ENCODE measurements at regions not wholly inside any gene's neighbourhood (a gene's known extent, or its start where the extent isn't known, plus 50 kb on each side); places are given as distances from the start of the nearest gene placed in this dataset.
A peak's percentile ranks its signal among the peaks of the same experiment; 100 is the strongest.

DNA sequence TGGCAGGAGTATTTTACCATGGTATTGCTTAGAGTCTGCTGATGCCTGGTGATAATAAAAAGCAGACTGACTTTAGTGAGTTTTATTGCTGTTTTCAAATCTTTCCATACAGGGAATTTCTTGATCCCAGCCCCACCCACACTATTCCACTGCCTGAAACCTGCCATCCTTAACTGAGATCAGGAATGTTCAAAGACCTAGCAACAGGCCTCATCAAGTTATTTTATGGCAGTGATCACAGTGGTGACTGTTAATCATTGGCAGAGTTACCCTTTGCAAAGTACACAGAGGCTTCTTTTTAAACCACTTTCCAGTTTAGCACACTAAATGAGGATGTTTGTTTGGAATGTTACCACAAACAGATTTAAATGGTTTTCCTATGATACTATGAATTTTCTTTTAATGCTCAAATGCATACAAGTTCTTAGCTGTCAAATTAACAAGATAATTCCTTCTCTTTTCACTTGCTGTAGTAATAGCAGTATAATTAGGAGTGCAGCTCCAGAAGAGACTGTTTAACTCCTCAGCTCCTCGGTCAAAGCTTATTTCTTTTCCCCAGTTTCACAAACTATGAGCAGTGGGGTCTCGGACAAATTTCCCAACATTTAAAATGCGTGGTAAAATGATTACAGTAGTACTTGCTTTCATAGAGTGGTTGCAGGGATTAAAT lies 69.9 kb upstream of the USP25 start:
- H3K4me1 ChIP-seq (ENCODE audit: control insufficient read depth, insufficient read depth, low read length): no peaks in the 10 kb centered on the region
- no peak overlapping the region for H3K4ac ChIP-seq (ENCODE audit: low read depth, low read length)
- no peak for DNase-seq
- no peaks in the 10 kb centered on the region for H3K79me1 ChIP-seq (ENCODE audit: low read depth in 1 of 2, low read length in 2 of 2)
- H3K23ac ChIP-seq (ENCODE audit: low read depth, low read length): no peak overlapping the region
- BruUV-seq (replicated peaks): no TSS peak
- H4K8ac ChIP-seq (ENCODE audit: low read depth in 2 of 2, low read length in 2 of 2): no peak overlapping the region
- no peak overlapping the region for H3K27ac ChIP-seq (ENCODE audit: insufficient read depth, low read length)
- no peak overlapping the region for H2BK5ac ChIP-seq (ENCODE audit: low read depth, low read length, poor library complexity, severe bottlenecking)
- no CpG with 5 or more reads among the region's 3 CpGs for WGBS, 2 experiments (ENCODE audit: extremely low coverage in 2 of 2, insufficient read length in 1 of 2)
- H4K5ac ChIP-seq (ENCODE audit: low read depth, low read length): no peak overlapping the region
- intact Hi-C loops (cut with micrococcal nuclease): no loop called here
- no peak overlapping the region for H3K14ac ChIP-seq (replicated peaks; ENCODE audit: low read depth, low read length)
- dilution Hi-C loops (cut with HindIII; ENCODE audit: low sequenced_read_pairs, unreplicated experiment): no loop called here
- peak; percentile 59 for ATAC-seq (ENCODE audit: low read depth)
- no peak overlapping the region for H3K9ac ChIP-seq (ENCODE audit: low read depth, low read length)
- H2BK20ac ChIP-seq (ENCODE audit: low read depth, low read length): no peak overlapping the region
- no peaks in the 10 kb centered on the region for H3K9me1 ChIP-seq (ENCODE audit: insufficient read depth, low read length)
- in situ Hi-C loops (cut with MboI; ENCODE audit: low sequenced_read_pairs): no loop called here
- H2AK9ac ChIP-seq (replicated peaks; ENCODE audit: low read depth, low read length, poor library complexity): no peak overlapping the region
- no peak overlapping the region for H2BK15ac ChIP-seq (ENCODE audit: low read depth, low read length)
- H4K91ac ChIP-seq (ENCODE audit: insufficient read depth, low read depth, low read length): no peak overlapping the region
- H3K36me3 ChIP-seq (ENCODE audit: control insufficient read depth, insufficient read depth, low read length): no peaks in the 10 kb centered on the region
- no peak overlapping the region for H2AFZ ChIP-seq (replicated peaks; ENCODE audit: low read length, poor library complexity)
- POLR2A ChIA-PET (ENCODE audit: unreplicated experiment): no interaction called here
- H3K18ac ChIP-seq (ENCODE audit: low read depth, low read length): no peak overlapping the region
- TF ChIP-seq RCOR1 (IDR thresholded peaks at IDR 0.05; ENCODE audit: insufficient replicate concordance, low read length): no peak
- no peak for TF ChIP-seq RAD21 (IDR thresholded peaks at IDR 0.05; ENCODE audit: low read length)
- TF ChIP-seq FOS (IDR thresholded peaks at IDR 0.05; ENCODE audit: low read depth, low read length): no peak
- TF ChIP-seq MAFK (IDR thresholded peaks at IDR 0.05; ENCODE audit: low read depth, low read length): no peak
- TF ChIP-seq RFX5 (IDR thresholded peaks at IDR 0.05; ENCODE audit: low read depth, low read length): no peak
- TF ChIP-seq NFE2L2 (IDR thresholded peaks at IDR 0.05; ENCODE audit: low read depth, low read length): no peak
- TF ChIP-seq, protein P1, sequence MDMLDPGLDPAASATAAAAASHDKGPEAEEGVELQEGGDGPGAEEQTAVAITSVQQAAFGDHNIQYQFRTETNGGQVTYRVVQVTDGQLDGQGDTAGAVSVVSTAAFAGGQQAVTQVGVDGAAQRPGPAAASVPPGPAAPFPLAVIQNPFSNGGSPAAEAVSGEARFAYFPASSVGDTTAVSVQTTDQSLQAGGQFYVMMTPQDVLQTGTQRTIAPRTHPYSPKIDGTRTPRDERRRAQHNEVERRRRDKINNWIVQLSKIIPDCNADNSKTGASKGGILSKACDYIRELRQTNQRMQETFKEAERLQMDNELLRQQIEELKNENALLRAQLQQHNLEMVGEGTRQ (IDR thresholded peaks at IDR 0.05; ENCODE audit: low read depth, low read length): no peak
- TF ChIP-seq CEBPB (IDR thresholded peaks at IDR 0.05; ENCODE audit: low read depth, low read length): no peak
- TF ChIP-seq, protein P2, sequence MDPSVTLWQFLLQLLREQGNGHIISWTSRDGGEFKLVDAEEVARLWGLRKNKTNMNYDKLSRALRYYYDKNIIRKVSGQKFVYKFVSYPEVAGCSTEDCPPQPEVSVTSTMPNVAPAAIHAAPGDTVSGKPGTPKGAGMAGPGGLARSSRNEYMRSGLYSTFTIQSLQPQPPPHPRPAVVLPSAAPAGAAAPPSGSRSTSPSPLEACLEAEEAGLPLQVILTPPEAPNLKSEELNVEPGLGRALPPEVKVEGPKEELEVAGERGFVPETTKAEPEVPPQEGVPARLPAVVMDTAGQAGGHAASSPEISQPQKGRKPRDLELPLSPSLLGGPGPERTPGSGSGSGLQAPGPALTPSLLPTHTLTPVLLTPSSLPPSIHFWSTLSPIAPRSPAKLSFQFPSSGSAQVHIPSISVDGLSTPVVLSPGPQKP (IDR thresholded peaks at IDR 0.05; ENCODE audit: borderline replicate concordance, low read depth, low read length): no peak
- TF ChIP-seq BHLHE40 (IDR thresholded peaks at IDR 0.05; ENCODE audit: low read depth, low read length): no peak
- CTCF ChIA-PET: no interaction called here
- no peak overlapping the region for H2AK5ac ChIP-seq (ENCODE audit: low read depth, low read length)
- H3K56ac ChIP-seq (ENCODE audit: extremely low read depth, insufficient read depth, low read length): no peak overlapping the region
- H4K20me1 ChIP-seq (ENCODE audit: insufficient read depth, low read length): no peaks in the 10 kb centered on the region
- H3K27me3 ChIP-seq (ENCODE audit: control insufficient read depth, insufficient read depth, low read length): no peaks in the 10 kb centered on the region
- no peaks in the 10 kb centered on the region for H3K9me3 ChIP-seq (ENCODE audit: control insufficient read depth, insufficient read depth, low read length)
- H2BK120ac ChIP-seq (ENCODE audit: low read depth, low read length): no peak overlapping the region
- H3K4me2 ChIP-seq (ENCODE audit: low read depth, low read length): no peak overlapping the region
- H3K4me3 ChIP-seq (ENCODE audit: insufficient read depth, low read depth, low read length): no peak overlapping the region

Data from IMR-90 (cell line).